Cardiac fibroblast (primary cell): ENCODE measurements at regions not wholly inside any gene's neighbourhood (a gene's known extent, or its start where the extent isn't known, plus 50 kb on each side); places are given as distances from the start of the nearest gene placed in this dataset.

Experiments used
- DNase-seq, 2 donors: peaks; one replicate each; pipeline versions ENCODE4 v3.0.0 to v3.0.0-alpha.2; 2010; ENCODE audit warnings: low read depth in 2 of 2
- H3K4me3 ChIP-seq, 2 donors: replicated peaks in 1 of 2; 1 replicate in 1 of 2; 2 replicates in 1 of 2; pipeline ENCODE4 v1.5.1; 2011; ENCODE audit warnings: low read depth in 2 of 2, low read length in 2 of 2, mild to moderate bottlenecking in 2 of 2, moderate library complexity in 1 of 2
- TF ChIP-seq, protein P1 (sequence below): IDR thresholded peaks from one replicate; pipeline ENCODE4 v1.5.1; 2011; ENCODE audit warnings: low read depth, mild to moderate bottlenecking, low read length, inconsistent platforms

GRCh38 chr18:51953521-51953920 lies 386.5 kb upstream of the DCC start:
- no peak for DNase-seq
- TF ChIP-seq, protein P1, sequence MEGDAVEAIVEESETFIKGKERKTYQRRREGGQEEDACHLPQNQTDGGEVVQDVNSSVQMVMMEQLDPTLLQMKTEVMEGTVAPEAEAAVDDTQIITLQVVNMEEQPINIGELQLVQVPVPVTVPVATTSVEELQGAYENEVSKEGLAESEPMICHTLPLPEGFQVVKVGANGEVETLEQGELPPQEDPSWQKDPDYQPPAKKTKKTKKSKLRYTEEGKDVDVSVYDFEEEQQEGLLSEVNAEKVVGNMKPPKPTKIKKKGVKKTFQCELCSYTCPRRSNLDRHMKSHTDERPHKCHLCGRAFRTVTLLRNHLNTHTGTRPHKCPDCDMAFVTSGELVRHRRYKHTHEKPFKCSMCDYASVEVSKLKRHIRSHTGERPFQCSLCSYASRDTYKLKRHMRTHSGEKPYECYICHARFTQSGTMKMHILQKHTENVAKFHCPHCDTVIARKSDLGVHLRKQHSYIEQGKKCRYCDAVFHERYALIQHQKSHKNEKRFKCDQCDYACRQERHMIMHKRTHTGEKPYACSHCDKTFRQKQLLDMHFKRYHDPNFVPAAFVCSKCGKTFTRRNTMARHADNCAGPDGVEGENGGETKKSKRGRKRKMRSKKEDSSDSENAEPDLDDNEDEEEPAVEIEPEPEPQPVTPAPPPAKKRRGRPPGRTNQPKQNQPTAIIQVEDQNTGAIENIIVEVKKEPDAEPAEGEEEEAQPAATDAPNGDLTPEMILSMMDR, result no peak
- H3K4me3 ChIP-seq, result no peak overlapping the region

DNA sequence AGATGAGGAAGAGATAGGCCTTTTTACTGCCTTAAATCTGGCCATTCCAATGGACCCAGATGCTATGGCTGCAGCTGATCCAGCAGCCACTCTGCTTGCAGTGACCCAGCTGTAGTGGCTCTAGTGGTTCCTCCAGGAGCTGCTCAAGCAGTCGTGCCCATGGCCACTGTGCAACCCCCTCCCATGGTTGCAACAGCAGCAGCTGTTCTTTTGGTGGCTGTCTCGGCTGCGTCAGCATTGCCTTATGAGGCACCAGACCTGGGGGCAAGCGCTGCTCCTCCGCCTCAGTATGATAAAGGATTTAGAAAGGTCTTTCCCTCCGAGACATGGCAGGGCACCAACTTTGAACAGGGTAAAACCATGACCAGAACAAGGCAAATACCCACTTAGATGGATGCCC lies 384.9 kb upstream of the DCC start:
- TF ChIP-seq, protein P1, result no peak
- no peak overlapping the region for H3K4me3 ChIP-seq
- no peak for DNase-seq

DNA sequence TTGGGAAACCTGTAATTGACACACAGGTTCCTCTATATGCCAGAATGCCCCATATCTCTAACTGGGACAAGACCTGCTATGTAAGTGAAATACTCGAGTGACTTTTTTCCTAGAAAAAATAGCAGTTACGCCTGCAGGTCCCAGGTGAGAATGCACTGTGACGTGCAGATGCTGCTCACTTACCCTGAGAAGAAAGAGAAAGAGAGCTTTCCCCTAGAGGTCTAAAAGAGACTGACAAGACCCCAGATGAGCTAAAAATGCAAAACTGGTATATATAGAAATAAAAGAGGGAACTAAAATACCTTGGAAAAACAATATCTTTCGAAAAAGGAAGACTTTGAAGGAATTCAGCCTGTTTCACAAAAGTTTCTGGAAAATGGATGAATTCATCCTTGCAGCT lies 383.0 kb upstream of the DCC start:
- DNase-seq, result no peak
- H3K4me3 ChIP-seq, result no peak overlapping the region
- TF ChIP-seq, protein P1, result no peak

DNA sequence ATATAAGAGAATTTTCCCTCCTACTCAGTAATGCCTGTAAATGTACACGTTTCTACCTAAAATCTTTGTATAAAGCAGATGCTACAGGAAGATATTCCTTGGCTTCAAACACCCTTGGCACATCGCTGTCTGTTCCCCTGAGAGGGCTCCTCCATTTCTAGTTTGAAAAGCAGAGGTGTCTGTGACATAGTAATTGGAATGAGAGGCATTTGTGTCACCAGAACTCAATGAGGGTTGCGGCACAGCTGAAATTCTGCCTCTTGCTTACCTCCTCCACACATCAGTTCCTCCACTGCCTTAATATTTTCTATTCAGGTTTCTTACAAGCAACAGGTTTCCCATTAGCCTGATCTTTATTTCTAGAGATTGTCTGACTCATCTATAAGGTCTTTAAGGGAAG lies 359.9 kb upstream of the DCC start:
- TF ChIP-seq, protein P1, result no peak
- DNase-seq, result no peak
- H3K4me3 ChIP-seq, result no peak overlapping the region

DNA sequence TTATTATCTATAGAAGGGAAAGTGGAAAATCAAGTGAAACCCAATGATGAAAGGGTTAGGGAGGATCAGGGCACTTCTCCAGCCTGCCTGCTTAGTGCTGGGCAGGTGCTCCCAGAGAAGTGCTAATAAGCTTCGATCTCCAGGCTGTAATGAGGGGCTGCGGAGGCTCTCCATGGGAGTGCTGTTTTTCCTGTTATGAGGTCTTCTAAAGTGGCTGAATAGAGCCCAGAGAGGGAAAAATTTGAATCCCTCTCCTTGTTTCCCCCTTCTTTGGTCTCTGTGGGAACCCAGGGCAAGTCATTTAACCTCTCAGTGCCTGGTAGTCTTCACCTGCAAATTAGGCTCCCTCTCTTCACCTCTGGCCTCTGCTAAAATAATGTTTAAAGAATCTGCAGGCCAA lies 351.7 kb upstream of the DCC start:
- no peak overlapping the region for H3K4me3 ChIP-seq
- TF ChIP-seq, protein P1, result no peak
- DNase-seq, result no peak

DNA sequence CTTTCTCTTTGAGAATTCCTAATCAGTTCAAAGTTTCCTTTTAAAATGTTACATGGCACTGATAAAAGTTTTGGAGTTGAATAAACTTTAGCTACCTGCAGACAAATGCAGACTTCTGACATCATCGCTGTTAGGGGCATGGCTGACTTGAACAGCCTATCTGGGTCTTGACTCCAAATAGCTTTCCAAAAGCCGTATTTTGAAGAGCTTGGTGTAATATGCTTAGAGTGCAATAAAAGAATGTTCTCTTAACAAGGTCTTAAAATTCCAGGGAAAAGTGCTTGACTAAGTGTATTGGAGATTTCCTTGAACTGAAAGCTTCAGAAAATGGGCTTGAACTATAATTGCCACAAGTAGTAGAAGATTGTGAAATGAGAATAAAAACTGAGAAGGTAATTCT lies 342.9 kb upstream of the DCC start:
- H3K4me3 ChIP-seq, result no peak overlapping the region
- TF ChIP-seq, protein P1, result no peak
- no peak for DNase-seq

DNA sequence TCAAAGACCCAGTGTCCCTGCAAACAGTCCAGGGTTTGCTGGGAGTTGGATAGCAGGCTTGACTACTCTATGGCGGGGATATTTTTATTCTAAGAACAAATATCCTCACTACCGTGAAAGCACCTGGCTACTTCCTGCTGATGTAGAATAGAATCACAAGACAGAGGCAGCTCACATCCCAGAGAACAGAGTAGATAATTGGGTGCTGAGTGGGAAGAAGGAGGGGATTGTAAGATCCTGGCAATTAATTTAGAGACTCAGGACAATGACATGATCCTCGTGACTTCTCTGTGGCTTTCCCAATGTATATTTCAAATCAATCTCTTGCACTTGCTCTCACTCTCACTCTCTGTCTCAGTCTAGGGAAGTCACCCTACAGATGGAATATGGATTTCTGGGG lies 341.9 kb upstream of the DCC start:
- H3K4me3 ChIP-seq, result no peak overlapping the region
- TF ChIP-seq, protein P1, result no peak
- DNase-seq, result no peak
